GM23248 (cell line): ENCODE measurements at regions not wholly inside any gene's neighbourhood (a gene's known extent, or its start where the extent isn't known, plus 50 kb on each side); places are given as distances from the start of the nearest gene placed in this dataset.

Source experiments
- EZH2 ChIP-seq: fragments of 200-600 bp; sonication (generic); IDR thresholded peaks from 2 replicates; pipeline ENCODE4 v1.6.1; 2018; ENCODE audit warnings: antibody characterized with exemption, mild to moderate bottlenecking; ENCODE audit not compliant: insufficient read depth, poor library complexity, severe bottlenecking
- EZH2phosphoT487 ChIP-seq: fragments of 200-600 bp; sonication (generic); IDR thresholded peaks from 2 replicates; pipeline ENCODE4 v1.6.1; 2018; ENCODE audit warnings: antibody characterized with exemption, moderate library complexity, mild to moderate bottlenecking, low read depth; ENCODE audit not compliant: insufficient read depth

DNA sequence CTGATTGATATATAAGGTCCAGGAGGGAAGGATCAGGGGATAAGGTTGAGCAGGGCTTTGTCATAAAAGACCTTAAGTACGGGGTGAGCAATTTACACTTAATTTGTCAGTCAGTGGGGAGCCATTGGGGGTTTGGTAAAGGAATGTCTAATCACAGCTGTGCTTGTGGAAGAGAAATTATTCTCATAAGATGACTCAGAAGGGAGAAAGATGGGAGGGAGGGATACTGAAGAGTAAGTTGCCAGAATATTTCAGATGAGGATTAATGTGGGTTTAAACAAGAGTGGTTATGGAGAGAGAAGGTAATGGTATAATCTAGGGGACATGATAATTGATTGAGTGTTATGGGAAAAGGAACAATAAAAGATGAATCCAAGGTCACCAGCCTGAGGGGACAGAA lies 500.1 kb upstream of the CCDC196 start:
- TF ChIP-seq EZH2 (no peak), EZH2phosphoT487 (no peak)
